ENCODE measurements at regions not wholly inside any gene's neighbourhood (a gene's known extent, or its start where the extent isn't known, plus 50 kb on each side); places are given as distances from the start of the nearest gene placed in this dataset.

DNA sequence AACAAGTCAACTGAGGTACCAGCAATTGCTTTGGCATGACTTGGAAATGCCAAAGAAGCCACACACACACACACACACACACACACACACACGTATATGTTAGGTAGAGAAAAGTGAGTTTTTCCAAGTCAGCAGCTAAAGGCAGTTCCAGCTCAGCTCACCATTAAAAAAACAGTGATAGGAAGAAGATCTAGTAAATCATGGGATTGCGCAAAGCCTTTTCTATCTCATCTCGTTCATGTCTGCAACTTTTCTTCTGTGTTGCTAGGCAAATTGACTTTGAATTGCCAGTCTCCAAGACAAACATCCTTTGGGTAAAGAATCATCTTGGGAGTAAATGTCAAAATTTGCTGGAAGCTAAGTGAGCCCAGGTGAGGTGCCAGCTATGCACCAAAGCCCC, 500.1 kb downstream of the ENC1 start:
- no peak for DNase-seq

GRCh38 chr5:74139589-74139988, 500.9 kb downstream of the ENC1 start:
- no peak for DNase-seq

- DNase-seq, result no peak
Observed at GRCh38 chr5:74138721-74139120, 501.8 kb downstream of the ENC1 start.

DNA sequence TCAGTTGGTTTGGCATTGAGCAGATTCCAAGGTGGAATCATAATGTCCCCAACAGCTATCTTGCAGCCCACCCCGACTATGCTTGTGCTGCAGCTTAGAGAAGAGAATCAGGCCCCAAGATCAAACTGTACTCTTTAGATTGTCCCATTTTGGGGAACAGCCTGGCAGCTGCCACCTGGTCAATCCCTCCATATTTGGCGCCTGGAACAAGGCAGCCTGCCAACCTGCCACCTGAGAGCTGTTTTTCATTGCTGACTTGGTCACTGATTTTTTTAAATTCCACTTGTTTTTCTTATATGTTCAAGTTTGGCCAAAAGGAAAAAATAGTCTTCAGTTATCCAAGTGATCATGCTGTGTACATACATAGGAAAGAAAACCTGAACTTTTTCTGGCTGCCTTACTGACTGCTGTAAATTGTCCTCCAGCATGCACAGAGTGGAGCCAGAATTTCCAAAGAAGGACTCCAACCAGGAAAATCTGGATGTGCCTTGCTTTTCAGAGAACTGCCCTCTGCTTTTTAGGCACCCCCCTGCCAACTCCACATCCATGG, 504.2 kb downstream of the ENC1 start:
- DNase-seq, result peak; percentile 75

- no peak for DNase-seq
Observed at GRCh38 chr5:74135033-74135432, 505.5 kb downstream of the ENC1 start.

DNA sequence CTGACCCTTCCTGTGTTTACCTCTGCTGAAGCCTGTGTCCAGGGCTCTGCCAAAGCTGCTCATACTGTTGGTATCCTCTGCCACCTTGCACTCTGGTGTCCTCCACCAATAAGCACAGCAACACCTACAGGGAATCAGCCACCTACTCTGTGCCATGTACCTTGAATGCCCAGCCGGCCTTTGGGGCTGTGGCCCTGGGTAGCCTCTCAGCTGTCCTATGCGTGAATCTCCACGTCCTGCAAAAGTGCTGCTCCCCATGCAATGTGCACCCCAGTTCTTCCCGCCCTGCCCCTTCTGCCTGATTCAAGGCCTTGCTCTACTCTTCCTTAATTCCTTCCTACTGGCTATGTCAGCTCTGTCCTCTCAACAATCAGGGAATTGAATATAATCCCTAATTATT, 506.5 kb downstream of the ARHGEF28 start:
- no peak for DNase-seq

DNA sequence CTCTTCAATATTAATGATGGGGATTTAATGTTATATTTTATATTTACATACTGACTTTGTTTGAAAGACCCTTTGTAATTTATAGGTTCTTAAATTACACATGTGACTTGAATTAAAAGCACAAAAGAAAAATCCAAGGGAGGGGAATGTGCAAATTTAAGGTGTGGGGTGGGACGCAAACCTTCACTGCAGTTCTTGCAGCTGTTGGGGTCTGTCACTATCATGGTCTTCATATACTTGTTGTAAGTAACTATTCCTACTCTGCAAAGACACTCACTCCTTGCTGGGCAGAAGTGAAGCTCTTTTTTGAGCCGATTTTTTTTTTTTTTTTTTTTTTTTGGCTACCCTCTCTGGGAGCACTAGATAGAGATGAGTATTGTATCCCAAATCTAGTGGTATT, 505.3 kb downstream of the ARHGEF28 start:
- DNase-seq, result no peak

DNA sequence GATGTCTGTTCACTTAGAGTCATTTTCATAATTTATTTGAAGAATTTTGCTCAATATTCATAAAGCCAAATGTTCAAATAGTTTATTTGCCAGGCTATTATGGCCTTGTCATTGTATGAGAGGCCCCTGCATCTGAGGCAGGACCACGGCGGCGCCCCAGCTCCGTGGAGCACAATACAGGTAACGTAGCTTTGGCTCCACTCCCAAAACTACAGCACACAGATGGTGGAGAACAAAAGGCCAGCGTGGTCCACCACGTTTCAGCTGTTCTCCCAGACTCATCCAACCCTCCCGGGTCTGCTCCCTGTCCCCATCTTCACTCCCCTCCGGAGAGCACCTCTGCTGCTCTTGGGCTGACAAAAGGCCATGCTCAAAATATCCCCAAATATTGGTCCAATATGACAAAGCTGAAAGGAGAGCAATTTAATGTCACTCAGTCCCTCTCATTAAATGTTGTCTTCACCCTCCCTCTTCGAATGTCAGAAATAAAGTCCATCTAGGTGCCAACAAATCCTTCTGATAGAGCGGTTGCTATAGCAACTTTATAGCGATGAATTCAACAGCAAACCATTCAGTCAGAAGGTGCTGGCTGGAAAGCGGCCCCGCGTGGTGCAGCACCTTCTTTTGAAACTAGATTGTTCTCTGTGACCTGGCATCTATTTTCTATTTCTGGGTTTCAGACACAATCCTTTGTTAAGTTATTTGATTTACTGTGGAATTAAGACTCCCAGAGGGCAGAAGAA, 504.3 kb downstream of the ARHGEF28 start:
- DNase-seq, result peak; percentile 95

GRCh38 chr5:74127381-74128320, 501.7 kb downstream of the ARHGEF28 start:
- peak; percentile 99 for DNase-seq

GRCh38 chr5:74126294-74126693, 500.3 kb downstream of the ARHGEF28 start:
- DNase-seq, result no peak

GRCh38 chr5:74124826-74125225, 498.8 kb downstream of the ARHGEF28 start:
- DNase-seq, result no peak

DNA sequence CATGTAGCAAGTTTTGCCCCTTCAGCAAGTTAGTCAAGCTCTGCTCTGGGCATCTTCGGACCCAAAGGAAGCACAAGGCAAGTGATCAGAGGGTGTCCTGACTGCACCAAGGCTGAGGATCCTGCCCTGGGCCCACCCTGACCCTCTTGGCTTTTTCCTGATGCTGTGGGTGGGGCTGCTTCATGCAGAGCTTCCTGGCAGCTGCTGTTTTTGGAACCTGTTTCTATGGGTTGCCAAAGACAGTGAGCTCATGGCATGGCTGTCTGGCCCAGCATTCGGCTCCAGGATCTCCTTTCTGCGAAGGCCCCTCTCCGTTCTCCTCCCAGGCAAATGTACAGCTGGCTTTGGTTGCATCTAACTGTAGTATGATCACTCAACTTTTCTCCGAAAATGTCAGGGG, 497.9 kb downstream of the ARHGEF28 start:
- DNase-seq, result peak; percentile 80

- no peak for DNase-seq
Observed at GRCh38 chr5:74122979-74123590, 497.1 kb downstream of the ARHGEF28 start.

DNA sequence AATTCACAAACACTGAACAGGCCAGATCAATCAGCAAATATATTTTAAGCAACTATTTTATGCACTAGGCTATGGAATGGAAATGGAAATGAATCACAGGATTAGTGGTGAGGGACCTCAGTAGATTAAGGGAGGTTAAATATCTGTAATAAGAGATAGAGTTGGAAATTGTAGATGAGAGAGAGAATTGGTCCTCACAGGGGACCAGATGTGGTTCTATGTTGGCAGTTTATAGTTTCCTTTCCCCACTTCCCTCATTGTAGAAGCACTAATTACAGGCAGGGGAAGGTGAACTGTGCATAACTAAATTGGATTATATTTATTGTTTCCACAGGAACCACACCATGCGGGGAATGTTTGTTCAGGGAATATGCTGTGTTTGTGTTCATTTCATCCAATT, 496.2 kb downstream of the ARHGEF28 start:
- DNase-seq, result no peak

DNA sequence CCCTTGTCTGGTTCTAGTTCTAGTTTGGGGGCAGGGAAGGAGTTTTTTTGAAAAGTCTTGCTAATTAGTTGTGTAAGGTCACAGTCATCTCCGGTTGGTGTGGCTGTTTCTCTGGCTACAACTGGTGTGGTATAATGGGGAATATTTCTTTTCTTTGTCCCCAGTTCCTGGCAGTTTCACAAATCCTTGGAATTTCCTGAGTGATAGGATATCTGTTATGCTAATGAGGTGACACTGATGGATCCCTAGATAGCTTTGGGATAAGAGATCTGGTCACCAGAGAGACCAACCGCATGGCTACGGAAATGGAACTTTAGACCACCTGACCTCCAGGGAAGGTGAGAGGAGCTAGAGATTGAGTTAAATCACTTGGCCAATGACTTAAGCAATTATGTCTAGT, 494.6 kb downstream of the ARHGEF28 start:
- no peak for DNase-seq

DNA sequence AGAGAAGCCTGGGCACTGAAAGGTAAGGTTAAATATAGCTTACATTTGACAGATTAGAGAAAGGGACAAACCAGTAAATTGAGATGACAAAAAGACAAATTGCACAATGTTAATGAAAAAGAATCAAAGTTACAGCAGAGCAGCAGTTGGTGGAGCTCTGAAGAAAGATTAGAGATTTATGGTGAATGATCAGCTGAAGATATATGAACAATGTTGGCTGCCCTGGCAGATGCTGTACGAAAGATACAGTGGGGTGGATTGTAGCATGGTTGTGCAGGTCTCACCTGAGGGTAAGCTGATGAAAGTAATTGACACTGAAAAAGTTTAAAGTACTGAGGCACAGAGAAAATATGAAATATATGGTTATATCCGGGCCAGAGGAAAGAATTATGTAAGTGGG, 492.1 kb downstream of the ARHGEF28 start:
- DNase-seq, result no peak

DNA sequence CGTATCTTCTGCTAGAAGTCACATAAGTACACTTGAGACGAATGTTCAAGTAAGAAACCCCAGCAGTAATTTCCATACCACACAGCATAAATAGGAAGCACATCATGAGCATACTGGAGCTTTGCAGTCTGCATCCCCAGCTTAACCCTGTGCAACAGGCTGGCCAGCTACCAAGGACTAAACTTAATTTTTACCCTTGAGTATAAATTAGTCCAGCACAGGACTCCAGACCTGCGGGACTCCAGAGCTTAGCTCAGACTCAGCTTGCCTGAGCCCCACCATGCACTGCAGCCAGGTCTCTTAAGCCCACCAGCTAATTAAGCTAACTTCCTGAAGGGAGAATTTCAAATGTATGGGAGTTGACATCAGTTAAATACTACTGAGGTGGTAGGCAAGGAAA, 491.0 kb downstream of the ARHGEF28 start:
- no peak for DNase-seq

DNA sequence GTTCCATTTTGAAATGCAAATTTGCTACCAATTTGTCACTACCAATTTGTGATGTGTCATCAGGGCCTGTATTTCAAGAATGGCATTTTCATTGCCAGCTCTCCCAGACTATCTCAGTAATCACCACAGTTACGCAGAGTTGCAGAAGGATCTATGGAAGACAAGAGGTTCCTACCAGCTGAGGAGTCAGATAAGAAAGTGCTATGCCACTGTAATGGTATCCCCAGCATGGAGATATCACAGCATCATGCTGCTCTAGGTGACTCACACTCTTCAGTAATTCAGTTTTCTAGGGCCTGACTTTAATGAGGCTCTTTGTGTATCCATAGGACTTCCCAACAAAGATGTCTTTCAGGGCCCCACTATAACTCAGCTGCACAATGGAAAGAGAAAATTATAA, 490.3 kb downstream of the ARHGEF28 start:
- no peak for DNase-seq

- DNase-seq, result no peak
Observed at GRCh38 chr5:74113927-74114326, 487.9 kb downstream of the ARHGEF28 start.

DNA sequence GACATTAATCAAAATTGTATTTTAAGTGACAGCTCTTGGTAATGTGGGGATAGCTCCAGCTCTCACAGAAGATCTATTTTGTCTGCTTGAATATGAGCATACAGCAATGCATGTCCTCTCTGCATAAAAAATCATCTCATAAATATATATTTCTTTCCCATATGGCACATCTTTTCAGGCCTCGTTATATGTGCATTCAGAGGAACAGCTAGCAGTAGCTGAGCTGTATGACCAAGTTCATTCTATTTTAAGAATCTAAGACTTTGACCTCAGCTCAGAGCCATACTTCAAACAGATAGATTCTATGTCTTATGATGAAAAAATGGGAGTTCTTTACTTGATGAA, 487.2 kb downstream of the ARHGEF28 start:
- no peak for DNase-seq

- no peak for DNase-seq
Observed at GRCh38 chr5:74112372-74113195, 486.6 kb downstream of the ARHGEF28 start.

- DNase-seq, result no peak
Observed at GRCh38 chr5:74111764-74112163, 485.8 kb downstream of the ARHGEF28 start.

- no peak for DNase-seq
Observed at GRCh38 chr5:74109344-74109743, 483.3 kb downstream of the ARHGEF28 start.
